ENCODE measurements at regions not wholly inside any gene's neighbourhood (a gene's known extent, or its start where the extent isn't known, plus 50 kb on each side); places are given as distances from the start of the nearest gene placed in this dataset.

DNA sequence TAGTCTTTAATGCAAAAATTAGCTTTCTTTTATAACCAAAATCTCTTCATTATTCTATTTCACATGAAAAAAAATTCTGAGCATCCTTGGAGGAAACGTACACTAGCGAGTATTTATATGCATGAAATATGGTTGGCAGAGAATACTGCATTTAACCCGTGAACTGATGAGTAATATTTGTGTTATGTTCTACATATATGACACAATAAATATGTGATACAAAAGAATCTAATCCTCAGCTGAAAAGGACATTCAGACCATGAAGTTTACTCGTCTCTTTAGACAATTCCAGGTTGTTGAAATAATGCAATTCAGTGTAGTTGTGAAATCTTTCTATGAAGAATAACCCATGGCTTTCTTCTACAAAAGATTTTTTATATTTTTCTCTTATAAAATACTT lies 524.8 kb upstream of the MAN1A1 start:
- 69 to 86% methylated on average over 4 of the region's 4 CpGs for WGBS, 2 donors (ENCODE audit: low coverage in 1 of 2)
- TF ChIP-seq POLR2A (IDR thresholded peaks at IDR 0.05) (no peak), POLR2AphosphoS5 (IDR thresholded peaks at IDR 0.05) (no peak), EP300 (IDR thresholded peaks at IDR 0.05) (no peak)
- TF ChIP-seq, protein P1, sequence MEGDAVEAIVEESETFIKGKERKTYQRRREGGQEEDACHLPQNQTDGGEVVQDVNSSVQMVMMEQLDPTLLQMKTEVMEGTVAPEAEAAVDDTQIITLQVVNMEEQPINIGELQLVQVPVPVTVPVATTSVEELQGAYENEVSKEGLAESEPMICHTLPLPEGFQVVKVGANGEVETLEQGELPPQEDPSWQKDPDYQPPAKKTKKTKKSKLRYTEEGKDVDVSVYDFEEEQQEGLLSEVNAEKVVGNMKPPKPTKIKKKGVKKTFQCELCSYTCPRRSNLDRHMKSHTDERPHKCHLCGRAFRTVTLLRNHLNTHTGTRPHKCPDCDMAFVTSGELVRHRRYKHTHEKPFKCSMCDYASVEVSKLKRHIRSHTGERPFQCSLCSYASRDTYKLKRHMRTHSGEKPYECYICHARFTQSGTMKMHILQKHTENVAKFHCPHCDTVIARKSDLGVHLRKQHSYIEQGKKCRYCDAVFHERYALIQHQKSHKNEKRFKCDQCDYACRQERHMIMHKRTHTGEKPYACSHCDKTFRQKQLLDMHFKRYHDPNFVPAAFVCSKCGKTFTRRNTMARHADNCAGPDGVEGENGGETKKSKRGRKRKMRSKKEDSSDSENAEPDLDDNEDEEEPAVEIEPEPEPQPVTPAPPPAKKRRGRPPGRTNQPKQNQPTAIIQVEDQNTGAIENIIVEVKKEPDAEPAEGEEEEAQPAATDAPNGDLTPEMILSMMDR (IDR thresholded peaks at IDR 0.05) = no peak
- Histone ChIP-seq H3K4me3 (no peak overlapping the region), H3K36me3 (no peaks in the 10 kb centered on the region), H3K4me1 (no peaks in the 10 kb centered on the region), H3K9me3 (no peaks in the 10 kb centered on the region), H3K27ac (no peak overlapping the region), H3K27me3 (no peaks in the 10 kb centered on the region)
- no peak for ATAC-seq

DNA sequence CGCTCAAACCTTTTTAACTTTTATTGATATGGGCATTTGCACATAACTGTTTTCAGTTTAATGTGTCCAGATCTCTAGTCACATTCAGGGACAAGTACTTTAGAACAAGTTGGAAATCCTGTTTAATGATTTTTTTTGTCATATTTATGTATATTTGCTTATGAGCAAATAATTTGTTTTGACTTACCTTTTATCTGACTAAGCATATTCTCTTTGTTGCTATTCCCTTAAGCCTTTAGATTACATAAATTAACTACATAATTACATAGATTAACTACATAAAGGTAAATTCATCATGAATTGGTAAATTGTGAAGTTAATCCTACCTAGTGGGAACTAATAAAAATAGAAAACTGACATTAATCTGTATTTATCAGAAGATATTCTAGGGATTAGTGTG lies 523.5 kb upstream of the MAN1A1 start:
- Histone ChIP-seq H3K27ac (no peak overlapping the region), H3K36me3 (no peaks in the 10 kb centered on the region), H3K4me3 (no peak overlapping the region), H3K9me3 (no peaks in the 10 kb centered on the region), H3K27me3 (no peaks in the 10 kb centered on the region), H3K4me1 (no peaks in the 10 kb centered on the region)
- TF ChIP-seq EP300 (IDR thresholded peaks at IDR 0.05) = no peak
- ATAC-seq = no peak
- 100% methylated on average over 1 of the region's 1 CpG for WGBS, 2 donors (ENCODE audit: low coverage in 1 of 2)

DNA sequence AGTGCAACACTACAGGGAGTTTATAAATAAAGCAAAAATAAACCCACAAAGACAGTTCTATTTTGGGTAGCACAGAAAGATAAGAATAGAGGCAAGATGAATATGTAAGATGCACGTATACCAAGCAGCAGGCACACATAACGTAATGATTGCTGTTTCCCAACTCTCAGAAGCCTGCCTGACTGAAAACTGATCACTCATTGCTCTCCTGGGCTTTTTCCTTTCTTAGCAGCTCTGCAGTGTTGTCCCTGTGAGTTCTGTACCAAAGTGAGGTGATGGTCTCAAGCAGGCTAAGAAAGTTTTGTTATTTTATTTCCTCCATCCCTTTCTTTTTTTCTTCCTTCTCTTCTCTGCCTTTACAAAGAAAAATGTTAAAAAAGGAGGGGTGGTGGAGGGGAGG lies 522.0 kb upstream of the MAN1A1 start:
- Histone ChIP-seq H3K27me3 (no peaks in the 10 kb centered on the region), H3K4me3 (no peak overlapping the region), H3K27ac (no peak overlapping the region), H3K4me1 (no peaks in the 10 kb centered on the region), H3K36me3 (no peaks in the 10 kb centered on the region), H3K9me3 (peaks cover 0 to 9% (median 0%) of the 10 kb centered on the region in 3 donors)
- TF ChIP-seq POLR2AphosphoS5 (IDR thresholded peaks at IDR 0.05) (no peak), POLR2A (IDR thresholded peaks at IDR 0.05) (no peak), EP300 (IDR thresholded peaks at IDR 0.05) (no peak)
- WGBS, 2 donors (ENCODE audit: low coverage in 1 of 2) = 49 to 60% methylated on average over 1 to 2 of the region's 2 CpGs
- ATAC-seq = no peak

DNA sequence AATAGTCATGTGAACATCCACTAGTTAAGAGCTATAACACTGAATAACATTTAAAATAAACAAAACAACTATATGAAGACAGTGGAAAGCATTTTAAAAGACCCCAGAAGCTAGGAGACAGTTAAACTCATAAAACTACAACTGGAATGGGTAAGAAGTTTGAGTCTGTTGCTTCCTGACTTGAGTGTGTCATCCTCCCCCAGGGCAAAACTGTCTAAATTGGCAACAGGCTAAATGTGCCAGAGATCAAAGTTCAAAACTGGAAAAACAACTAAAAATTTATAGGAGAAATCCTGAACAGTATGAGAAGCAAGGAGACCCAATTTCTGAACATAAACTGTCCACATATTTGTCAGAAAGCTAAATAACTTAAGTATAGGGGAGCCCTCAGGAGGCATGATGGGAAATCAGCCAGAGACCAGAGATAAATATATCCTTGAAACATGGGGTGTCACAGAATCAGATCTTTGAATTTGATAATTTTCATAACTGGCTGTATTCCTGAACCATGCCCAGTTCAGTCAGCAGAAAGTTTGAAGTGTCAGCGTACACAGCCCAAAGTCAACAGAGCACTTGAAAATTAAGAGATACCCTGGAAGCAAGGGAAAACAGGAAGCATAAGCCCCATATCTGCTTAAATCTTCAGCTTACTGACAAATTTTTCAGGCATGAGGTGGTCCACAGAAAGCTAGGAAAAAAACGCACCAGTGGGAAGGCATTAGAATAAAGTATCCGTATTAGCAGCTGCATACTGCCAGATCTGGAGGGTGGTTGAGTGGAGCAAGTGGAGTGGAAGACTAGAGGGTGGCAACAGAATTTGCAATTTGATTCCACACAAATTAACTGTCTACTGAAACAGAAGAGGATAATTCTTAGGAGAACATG lies 516.1 kb upstream of the MAN1A1 start:
- TF ChIP-seq EP300 (IDR thresholded peaks at IDR 0.05) = no peak
- no peak for TF ChIP-seq POLR2A (IDR thresholded peaks at IDR 0.05)
- TF ChIP-seq, protein P1 (IDR thresholded peaks at IDR 0.05) = no peak
- TF ChIP-seq POLR2AphosphoS5 (IDR thresholded peaks at IDR 0.05) = no peak
- Histone ChIP-seq H3K27ac (no peak overlapping the region), H3K4me1 (no peaks in the 10 kb centered on the region), H3K36me3 (no peaks in the 10 kb centered on the region), H3K9me3 (peaks cover 0 to 18% (median 0%) of the 10 kb centered on the region in 3 donors), H3K4me3 (no peak overlapping the region), H3K27me3 (no peaks in the 10 kb centered on the region)
- ATAC-seq = no peak
- 87 to 98% methylated on average over 2 to 3 of the region's 3 CpGs for WGBS, 2 donors (ENCODE audit: low coverage in 1 of 2)

DNA sequence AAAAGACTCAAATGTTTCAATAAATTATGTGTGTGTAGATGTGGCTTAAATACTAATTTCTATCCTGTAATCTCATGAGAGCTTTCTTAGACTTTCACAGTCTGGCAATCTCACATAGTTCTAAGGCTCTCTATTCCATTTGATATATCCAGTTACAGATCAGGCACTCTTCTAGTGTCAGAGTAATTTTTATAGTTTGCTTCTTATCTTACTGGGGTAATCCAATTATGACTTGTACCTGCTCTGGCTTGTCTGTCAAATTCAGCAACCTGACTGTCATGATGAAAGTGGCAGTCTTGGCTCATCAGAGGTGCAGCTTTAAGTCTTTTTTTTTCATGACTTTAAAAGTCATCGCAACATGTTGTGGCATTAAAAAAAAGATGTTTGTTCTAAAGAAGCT lies 513.2 kb upstream of the MAN1A1 start:
- 85 to 100% methylated on average over 1 of the region's 1 CpG for WGBS, 2 donors (ENCODE audit: low coverage in 1 of 2)
- Histone ChIP-seq H3K27me3 (no peaks in the 10 kb centered on the region), H3K4me3 (no peak overlapping the region), H3K36me3 (no peaks in the 10 kb centered on the region), H3K27ac (no peak overlapping the region), H3K9me3 (peaks cover 0 to 18% (median 0%) of the 10 kb centered on the region in 3 donors), H3K4me1 (no peaks in the 10 kb centered on the region)
- ATAC-seq = no peak
- TF ChIP-seq POLR2A (IDR thresholded peaks at IDR 0.05) (no peak), EP300 (IDR thresholded peaks at IDR 0.05) (no peak), POLR2AphosphoS5 (IDR thresholded peaks at IDR 0.05) (no peak)
- TF ChIP-seq, protein P1 (IDR thresholded peaks at IDR 0.05) = no peak

DNA sequence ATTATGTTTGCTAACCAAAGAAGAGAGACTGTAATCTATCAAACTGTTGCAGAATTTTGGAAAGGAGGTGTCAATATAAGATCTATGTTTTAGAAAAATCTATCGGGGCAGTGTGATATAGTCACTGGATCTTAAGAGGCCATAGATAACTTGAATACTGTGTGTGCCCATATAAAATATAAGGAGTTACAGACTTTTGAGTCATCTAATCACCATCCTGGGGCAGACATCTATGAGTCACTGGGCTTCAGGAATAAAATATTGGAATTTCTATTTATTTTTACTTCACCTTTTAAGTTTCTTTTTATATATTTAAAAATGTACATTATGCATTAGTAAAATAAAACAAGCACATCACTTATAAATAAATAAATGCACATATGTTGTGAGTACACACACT lies 509.3 kb upstream of the MAN1A1 start:
- Histone ChIP-seq H3K36me3 (no peaks in the 10 kb centered on the region), H3K27ac (no peak overlapping the region), H3K4me1 (no peaks in the 10 kb centered on the region), H3K4me3 (no peak overlapping the region), H3K9me3 (no peaks in the 10 kb centered on the region), H3K27me3 (no peaks in the 10 kb centered on the region)
- TF ChIP-seq, protein P1 (IDR thresholded peaks at IDR 0.05) = no peak
- TF ChIP-seq POLR2AphosphoS5 (IDR thresholded peaks at IDR 0.05) (no peak), EP300 (IDR thresholded peaks at IDR 0.05) (no peak), POLR2A (IDR thresholded peaks at IDR 0.05) (no peak)
- WGBS, 2 donors (ENCODE audit: low coverage in 1 of 2) = 75 to 77% methylated on average over 1 of the region's 1 CpG
- no peak for ATAC-seq

Data from gastroesophageal sphincter (tissue), 4 donors.